Activated CD4-positive, alpha-beta memory T cell treated with anti-CD3 and anti-CD28 coated beads, Interleukin-2, amount 10 ng/mL, durations not matched to agents 7 days and 5 days (primary cell): ENCODE measurements at regions not wholly inside any gene's neighbourhood (a gene's known extent, or its start where the extent isn't known, plus 50 kb on each side); places are given as distances from the start of the nearest gene placed in this dataset.
"Not testable (repeated sequence)": the region's sequence is repeated elsewhere in the genome, so short reads cannot be mapped to it uniquely, and the experiment has no call there.

Source experiments
- CTCF ChIA-PET: fragments of 350-600 bp; sonication (Branson Sonifier 250); formaldehyde crosslinking; loops from one replicate; lab custom pipeline; 2021; ENCODE audit warnings: antibody characterized with exemption, inconsistent platforms; lab: Charles Lee
- POLR2A ChIA-PET: fragments of 350-600 bp; sonication (Branson Sonifier 250); formaldehyde crosslinking; loops from one replicate; lab custom pipeline; 2021; ENCODE audit warnings: antibody characterized with exemption; lab: Charles Lee
- DNase-seq: peaks from one replicate; pipeline ENCODE4 v3.0.0-alpha.2; 2020
- H3K27ac Mint-ChIP-seq: one replicate; pipeline ENCODE4 v1.8.0; 2021; ENCODE audit warnings: mild to moderate bottlenecking, mixed read lengths
- H3K27me3 Mint-ChIP-seq: one replicate; pipeline ENCODE4 v1.8.0; 2021; ENCODE audit warnings: mixed read lengths
- H3K36me3 Mint-ChIP-seq: one replicate; pipeline ENCODE4 v1.8.0; 2021; ENCODE audit warnings: low read depth, mixed read lengths
- H3K4me1 Mint-ChIP-seq: one replicate; pipeline ENCODE4 v1.8.0; 2021; ENCODE audit warnings: mixed read lengths
- H3K4me3 Mint-ChIP-seq: one replicate; pipeline ENCODE4 v1.8.0; 2021; ENCODE audit warnings: mild to moderate bottlenecking, mixed read lengths
- H3K9me3 Mint-ChIP-seq: one replicate; pipeline ENCODE4 v1.8.0; 2021; ENCODE audit warnings: mixed read lengths

- Mint-ChIP-seq H3K27ac (no peak overlapping the region), H3K4me3 (no peak overlapping the region), H3K27me3 (no peaks in the 10 kb centered on the region), H3K4me1 (peaks cover 6% of the 10 kb centered on the region), H3K36me3 (no peaks in the 10 kb centered on the region), H3K9me3 (no peaks in the 10 kb centered on the region)
- ChIA-PET POLR2A (no interaction called here), CTCF (no interaction called here)
- DNase-seq, result no peak
Measured at GRCh38 chr1:232421143-232421796, 208.7 kb downstream of the SIPA1L2 start.

- H3K36me3 Mint-ChIP-seq, result no peaks in the 10 kb centered on the region
- no peak for DNase-seq
- POLR2A ChIA-PET, result no interaction called here
- CTCF ChIA-PET, result no interaction called here
- H3K4me1 Mint-ChIP-seq, result peaks cover 6% of the 10 kb centered on the region
- no peaks in the 10 kb centered on the region for H3K9me3 Mint-ChIP-seq
- H3K27me3 Mint-ChIP-seq, result no peaks in the 10 kb centered on the region
- H3K27ac Mint-ChIP-seq, result no peak overlapping the region
- no peak overlapping the region for H3K4me3 Mint-ChIP-seq
Measured at GRCh38 chr1:232417636-232418248, 212.2 kb downstream of the SIPA1L2 start.

DNA sequence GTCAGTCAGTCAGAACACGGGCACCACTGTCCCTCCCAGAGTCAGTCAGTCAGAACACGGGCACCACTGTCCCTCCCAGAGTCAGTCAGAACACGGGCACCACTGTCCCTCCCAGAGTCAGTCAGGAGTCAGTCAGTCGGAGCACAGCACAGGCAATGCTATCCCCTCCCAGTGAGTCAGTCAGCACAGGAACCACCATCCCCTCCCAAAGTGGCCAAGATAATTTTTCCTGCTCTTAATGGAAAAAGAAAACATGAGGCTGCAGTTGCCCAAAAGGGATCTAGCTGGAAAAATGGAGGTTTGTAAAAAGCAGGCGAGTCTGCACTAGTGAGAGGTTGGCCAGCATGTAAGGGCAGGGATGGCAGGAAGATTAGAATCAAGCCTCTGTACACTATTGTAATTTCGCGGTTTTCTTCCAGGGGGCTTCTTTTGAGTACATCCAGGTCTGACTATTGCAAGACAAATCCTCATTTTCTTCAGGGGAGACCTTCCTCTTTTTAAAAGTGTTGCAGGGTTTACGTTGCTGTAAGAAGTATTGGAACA is 213.8 kb downstream of the SIPA1L2 start:
- DNase-seq, result no peak
- no peaks in the 10 kb centered on the region for H3K27me3 Mint-ChIP-seq
- H3K4me1 Mint-ChIP-seq, result no peaks in the 10 kb centered on the region
- H3K36me3 Mint-ChIP-seq, result no peaks in the 10 kb centered on the region
- no peaks in the 10 kb centered on the region for H3K9me3 Mint-ChIP-seq
- ChIA-PET POLR2A (no interaction called here), CTCF (no interaction called here)
- H3K27ac Mint-ChIP-seq, result no peak overlapping the region
- no peak overlapping the region for H3K4me3 Mint-ChIP-seq

DNA sequence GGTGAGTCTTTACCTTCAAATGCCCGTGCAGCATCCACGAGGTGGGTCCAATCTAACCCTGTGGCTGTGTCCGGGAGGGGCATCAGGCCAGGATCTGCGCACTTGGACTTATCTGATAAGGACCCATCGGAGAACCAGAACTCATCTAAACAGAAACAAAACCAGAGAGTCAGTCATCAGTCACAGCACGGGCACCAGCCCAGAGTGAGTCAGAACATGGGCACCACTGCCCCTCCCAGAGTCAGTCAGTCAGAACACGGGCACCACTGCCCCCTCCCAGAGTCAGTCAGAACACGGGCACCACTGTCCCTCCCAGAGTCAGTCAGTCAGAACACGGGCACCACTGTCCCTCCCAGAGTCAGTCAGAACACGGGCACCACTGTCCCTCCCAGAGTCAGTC is 214.5 kb downstream of the SIPA1L2 start:
- CTCF ChIA-PET, H3K36me3 Mint-ChIP-seq, POLR2A ChIA-PET, H3K27ac Mint-ChIP-seq, DNase-seq, H3K9me3 Mint-ChIP-seq, H3K4me1 Mint-ChIP-seq, H3K27me3 Mint-ChIP-seq, H3K4me3 Mint-ChIP-seq: not testable (repeated sequence)

DNA sequence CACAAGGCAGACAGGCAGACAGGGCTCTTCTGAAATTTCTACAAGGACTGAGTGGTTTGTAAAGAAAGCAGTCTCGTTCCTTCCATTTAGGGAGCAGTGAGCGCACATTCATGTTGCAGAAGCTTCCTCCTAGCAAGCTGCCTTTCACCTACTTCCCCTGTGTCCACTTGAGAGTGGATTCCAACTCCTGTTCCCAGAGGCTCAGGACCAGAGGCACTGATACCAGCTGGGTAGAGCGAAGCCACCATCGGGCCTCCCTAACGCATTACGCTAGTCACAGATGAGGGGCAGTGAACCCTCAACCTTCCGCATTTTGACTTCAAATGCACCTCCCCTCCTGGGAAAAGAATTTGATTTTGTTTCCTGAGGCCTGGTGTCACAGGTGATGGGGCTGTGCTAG is 215.8 kb downstream of the SIPA1L2 start:
- DNase-seq, result no peak
- CTCF ChIA-PET, result no interaction called here

DNA sequence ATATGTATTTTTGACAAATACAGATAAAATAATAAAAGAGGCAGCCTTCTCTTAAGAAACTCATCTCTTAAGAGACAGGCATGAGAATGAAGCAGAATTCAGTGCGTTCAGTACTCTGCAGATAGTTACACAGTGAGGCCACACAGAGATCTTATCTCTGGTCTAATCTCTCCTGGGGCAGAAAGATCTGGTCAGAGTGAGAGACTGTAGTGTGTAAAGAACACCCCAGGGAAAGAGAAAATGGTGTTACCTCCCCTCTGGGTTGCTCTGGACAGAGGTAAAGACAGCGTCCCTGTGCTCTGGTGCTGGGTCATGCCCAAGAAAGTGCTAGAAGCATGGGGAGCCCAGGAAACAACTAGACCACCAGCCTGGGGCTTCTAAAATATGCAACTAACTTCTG is 216.3 kb downstream of the SIPA1L2 start:
- H3K36me3 Mint-ChIP-seq, result no peaks in the 10 kb centered on the region
- DNase-seq, result no peak
- H3K27ac Mint-ChIP-seq, result no peak overlapping the region
- peaks cover 4% of the 10 kb centered on the region for H3K9me3 Mint-ChIP-seq
- CTCF ChIA-PET, result no interaction called here
- POLR2A ChIA-PET, result no interaction called here
- no peaks in the 10 kb centered on the region for H3K27me3 Mint-ChIP-seq
- H3K4me1 Mint-ChIP-seq, result no peaks in the 10 kb centered on the region
- no peak overlapping the region for H3K4me3 Mint-ChIP-seq

More for the DNA sequence above, 215.8 kb downstream of the SIPA1L2 start:
- H3K36me3 Mint-ChIP-seq, result no peaks in the 10 kb centered on the region
- peaks cover 4% of the 10 kb centered on the region for H3K9me3 Mint-ChIP-seq
- POLR2A ChIA-PET, result no interaction called here
- no peaks in the 10 kb centered on the region for H3K4me1 Mint-ChIP-seq
- no peak overlapping the region for H3K27ac Mint-ChIP-seq
- H3K27me3 Mint-ChIP-seq, result no peaks in the 10 kb centered on the region
- no peak overlapping the region for H3K4me3 Mint-ChIP-seq

DNA sequence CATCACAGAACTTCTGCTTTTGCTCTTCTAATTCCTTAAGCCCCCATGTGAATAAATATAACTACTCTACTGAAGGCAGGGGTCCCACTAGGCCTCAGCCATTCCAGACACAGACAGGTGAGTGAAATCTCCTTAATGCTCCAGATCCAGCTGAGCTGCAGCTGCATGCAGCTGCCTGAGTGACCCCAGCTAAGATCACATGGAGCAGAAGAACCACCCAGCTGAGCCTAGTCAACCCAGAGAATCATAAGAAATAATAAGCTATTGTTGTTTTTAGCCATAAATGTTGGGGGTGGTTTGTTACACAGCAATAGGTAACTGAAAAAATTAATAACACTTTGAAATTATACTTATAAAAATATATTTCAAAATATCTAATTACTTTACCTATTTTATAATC is 220.3 kb downstream of the SIPA1L2 start:
- no peaks in the 10 kb centered on the region for H3K27me3 Mint-ChIP-seq
- ChIA-PET POLR2A (no interaction called here), CTCF (no interaction called here)
- peaks cover 4% of the 10 kb centered on the region for H3K9me3 Mint-ChIP-seq
- DNase-seq, result no peak
- H3K27ac Mint-ChIP-seq, result no peak overlapping the region
- H3K4me1 Mint-ChIP-seq, result no peaks in the 10 kb centered on the region
- H3K4me3 Mint-ChIP-seq, result no peak overlapping the region
- H3K36me3 Mint-ChIP-seq, result no peaks in the 10 kb centered on the region

- Mint-ChIP-seq H3K9me3 (peaks cover 4% of the 10 kb centered on the region), H3K4me3 (no peak overlapping the region), H3K27me3 (no peaks in the 10 kb centered on the region), H3K36me3 (no peaks in the 10 kb centered on the region), H3K27ac (no peak overlapping the region), H3K4me1 (no peaks in the 10 kb centered on the region)
- no peak for DNase-seq
- ChIA-PET POLR2A (no interaction called here), CTCF (no interaction called here)
Measured at GRCh38 chr1:232407120-232407519, 222.8 kb downstream of the SIPA1L2 start.

DNA sequence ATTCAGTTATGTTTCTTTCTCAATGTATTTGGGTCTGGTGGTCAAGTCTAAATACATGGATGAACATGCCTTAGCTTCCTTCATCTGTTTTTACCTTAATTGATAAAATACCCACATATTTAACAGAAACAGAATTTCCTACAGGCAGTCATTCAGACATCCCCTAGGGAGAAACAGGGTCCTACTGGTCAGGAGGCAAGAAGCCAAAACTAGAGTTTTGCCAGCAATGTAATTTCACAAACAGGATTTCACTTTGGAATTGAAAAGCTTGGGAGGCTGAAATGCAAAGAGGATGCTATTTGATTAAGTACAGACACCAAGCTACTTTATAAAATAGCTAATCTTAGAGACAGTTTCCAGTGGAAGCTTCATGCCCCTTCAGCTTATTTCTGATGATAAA is 224.2 kb downstream of the SIPA1L2 start:
- ChIA-PET CTCF (no interaction called here), POLR2A (no interaction called here)
- H3K9me3 Mint-ChIP-seq, result peaks cover 4% of the 10 kb centered on the region
- no peak for DNase-seq
- no peaks in the 10 kb centered on the region for H3K4me1 Mint-ChIP-seq
- no peaks in the 10 kb centered on the region for H3K36me3 Mint-ChIP-seq
- no peak overlapping the region for H3K4me3 Mint-ChIP-seq
- H3K27me3 Mint-ChIP-seq, result no peaks in the 10 kb centered on the region
- no peak overlapping the region for H3K27ac Mint-ChIP-seq

GRCh38 chr1:232404981-232405731 is 224.8 kb downstream of the SIPA1L2 start:
- H3K4me1 Mint-ChIP-seq, result no peaks in the 10 kb centered on the region
- H3K9me3 Mint-ChIP-seq, result peaks cover 4% of the 10 kb centered on the region
- POLR2A ChIA-PET, result no interaction called here
- no peaks in the 10 kb centered on the region for H3K36me3 Mint-ChIP-seq
- H3K27ac Mint-ChIP-seq, result no peak overlapping the region
- no peak overlapping the region for H3K4me3 Mint-ChIP-seq
- no peaks in the 10 kb centered on the region for H3K27me3 Mint-ChIP-seq
- CTCF ChIA-PET, result no interaction called here
- no peak for DNase-seq

GRCh38 chr1:232404227-232404626 is 225.7 kb downstream of the SIPA1L2 start:
- Mint-ChIP-seq H3K36me3 (no peaks in the 10 kb centered on the region), H3K27ac (no peak overlapping the region), H3K9me3 (peaks cover under 1% of the 10 kb centered on the region), H3K27me3 (no peaks in the 10 kb centered on the region), H3K4me1 (no peaks in the 10 kb centered on the region), H3K4me3 (no peak overlapping the region)
- DNase-seq, result no peak
- ChIA-PET CTCF (no interaction called here), POLR2A (no interaction called here)

DNA sequence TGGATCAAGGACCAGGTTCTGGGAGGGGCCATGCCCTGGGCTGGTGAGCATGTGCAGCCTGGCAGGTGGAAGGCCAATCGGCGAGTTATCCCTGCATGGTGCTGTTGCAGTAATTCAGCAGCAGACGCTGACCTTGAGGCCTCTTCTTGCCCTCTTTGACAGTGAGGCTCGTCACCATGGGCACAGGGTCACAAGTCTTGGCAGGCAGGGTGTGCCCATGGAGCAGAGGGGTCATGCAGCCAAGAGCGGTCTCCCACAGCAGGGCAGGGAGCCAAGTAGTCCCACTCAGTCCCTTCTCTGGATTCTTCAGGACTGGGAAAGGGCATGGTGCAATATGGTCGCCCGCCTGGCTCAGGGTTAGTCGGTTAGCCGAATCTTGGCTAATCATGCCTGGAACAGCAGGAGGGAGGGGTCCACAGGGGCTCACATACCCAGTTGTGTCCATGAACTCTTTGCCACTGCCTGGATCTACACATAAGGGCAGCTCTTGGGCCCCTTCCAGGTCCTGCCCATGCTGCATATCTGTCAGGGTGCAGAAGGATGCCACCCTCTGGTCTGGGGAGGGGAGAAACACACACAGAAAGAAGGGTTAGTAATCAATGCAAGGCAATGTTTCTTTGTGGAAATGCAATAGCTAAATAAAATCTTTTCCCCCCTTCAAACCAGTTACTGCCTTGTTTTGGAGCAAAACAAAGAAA is 226.8 kb downstream of the SIPA1L2 start:
- H3K27me3 Mint-ChIP-seq, result no peaks in the 10 kb centered on the region

DNA sequence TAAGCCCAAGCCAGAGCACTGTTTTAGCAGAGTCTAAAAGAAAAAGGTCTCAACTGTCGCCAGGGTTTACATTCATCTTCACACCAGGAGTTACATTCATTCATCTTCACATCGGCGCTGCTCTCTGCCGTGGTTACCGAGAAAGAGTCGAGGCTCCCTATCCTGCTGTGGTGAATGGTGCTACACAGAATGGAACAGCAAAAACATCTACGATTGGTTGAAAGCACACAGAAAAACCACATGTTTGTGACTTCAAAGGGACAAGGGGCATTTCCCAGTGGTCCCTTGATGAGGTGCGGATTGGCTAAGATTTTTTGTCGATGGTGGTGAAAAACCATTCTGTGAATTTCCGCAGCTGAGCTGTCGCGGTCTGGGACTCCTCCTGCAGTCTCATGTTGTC is 231.1 kb downstream of the SIPA1L2 start:
- H3K27me3 Mint-ChIP-seq, result no peaks in the 10 kb centered on the region
- H3K9me3 Mint-ChIP-seq, result no peaks in the 10 kb centered on the region
- no peaks in the 10 kb centered on the region for H3K36me3 Mint-ChIP-seq
- no peak overlapping the region for H3K27ac Mint-ChIP-seq
- H3K4me3 Mint-ChIP-seq, result no peak overlapping the region
- DNase-seq, result no peak
- no peaks in the 10 kb centered on the region for H3K4me1 Mint-ChIP-seq
- POLR2A ChIA-PET, result no interaction called here
- CTCF ChIA-PET, result no interaction called here

More for the DNA sequence above, 226.8 kb downstream of the SIPA1L2 start:
- CTCF ChIA-PET, result no interaction called here
- Mint-ChIP-seq H3K4me3 (no peak overlapping the region), H3K9me3 (no peaks in the 10 kb centered on the region), H3K27ac (no peak overlapping the region), H3K4me1 (no peaks in the 10 kb centered on the region), H3K36me3 (no peaks in the 10 kb centered on the region)
- no peak for DNase-seq
- POLR2A ChIA-PET, result no interaction called here
